HG02588 (cell line): ENCODE measurements at regions not wholly inside any gene's neighbourhood (a gene's known extent, or its start where the extent isn't known, plus 50 kb on each side); places are given as distances from the start of the nearest gene placed in this dataset.
"Not testable (repeated sequence)": the region's sequence is repeated elsewhere in the genome, so short reads cannot be mapped to it uniquely, and the experiment has no call there.

Source experiments
- ATAC-seq: cut with Tn5 transposase; IDR thresholded peaks from one replicate; pipeline ENCODE4 v1.9.1; 2021; ENCODE audit warnings: mild to moderate bottlenecking, moderate library complexity; ENCODE audit not compliant: unreplicated experiment

DNA sequence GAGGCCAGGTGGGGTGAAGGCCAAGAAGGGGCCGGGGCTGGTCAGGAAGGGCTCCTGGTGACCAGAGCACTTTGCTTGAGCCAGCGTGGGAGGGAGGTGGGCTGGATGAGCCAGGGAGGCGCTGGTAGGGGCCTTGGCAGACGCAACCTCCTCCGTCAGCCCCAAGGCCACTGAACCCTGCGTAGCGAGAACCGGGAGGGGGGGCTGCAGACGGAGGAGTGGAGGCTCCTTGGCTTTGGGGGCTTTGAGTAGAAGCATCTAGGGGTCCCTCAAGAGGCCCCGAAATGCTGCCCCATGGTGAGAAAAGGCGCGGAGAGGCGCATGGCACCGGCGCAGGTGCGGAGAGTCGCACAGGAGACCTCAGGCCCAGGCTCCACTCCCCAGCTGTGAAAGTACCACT, 1888.0 kb upstream of the CDH9 start:
- no peak for ATAC-seq

- no peak for ATAC-seq
Observed at GRCh38 chr5:28917631-28918030, 1879.2 kb upstream of the CDH9 start.

DNA sequence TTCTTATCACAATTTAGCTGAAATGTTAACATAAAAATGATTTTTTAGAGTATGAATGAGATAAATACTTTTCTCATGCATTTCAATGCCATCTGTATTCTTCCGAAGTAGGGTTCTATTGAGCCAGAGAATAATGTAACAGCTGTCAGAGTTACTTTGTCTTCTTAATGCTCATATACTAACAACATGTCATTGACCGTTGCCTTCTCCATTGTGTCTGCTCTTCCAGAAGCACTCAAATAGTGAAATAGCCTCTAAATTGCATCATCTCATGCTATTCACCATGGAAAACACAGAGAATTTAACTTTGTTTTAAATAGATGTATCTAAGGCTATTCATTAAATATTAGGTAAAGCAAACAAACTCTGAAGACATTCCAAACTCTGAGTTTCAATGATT, 1875.9 kb upstream of the CDH9 start:
- no peak for ATAC-seq

DNA sequence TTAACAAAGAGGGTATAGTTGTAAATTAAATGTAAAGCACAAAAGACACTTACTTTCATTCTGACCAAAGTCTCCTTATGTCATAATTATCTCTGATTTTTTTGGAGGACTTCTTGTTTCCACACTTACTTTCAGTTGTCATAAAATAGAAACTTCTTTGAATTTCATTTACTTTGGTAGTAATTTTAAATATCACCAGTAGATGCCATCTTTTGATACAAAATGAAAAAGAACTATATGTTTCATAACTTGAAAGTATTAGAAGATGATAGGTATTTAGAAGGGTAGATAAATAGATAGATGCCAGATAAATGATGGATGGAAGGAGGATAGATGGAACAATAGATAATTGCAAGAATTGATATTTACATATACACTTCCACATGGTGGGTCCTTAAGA, 1865.3 kb upstream of the CDH9 start:
- ATAC-seq = no peak

- no peak for ATAC-seq
Observed at GRCh38 chr5:28896949-28897348, 1858.6 kb upstream of the CDH9 start.

DNA sequence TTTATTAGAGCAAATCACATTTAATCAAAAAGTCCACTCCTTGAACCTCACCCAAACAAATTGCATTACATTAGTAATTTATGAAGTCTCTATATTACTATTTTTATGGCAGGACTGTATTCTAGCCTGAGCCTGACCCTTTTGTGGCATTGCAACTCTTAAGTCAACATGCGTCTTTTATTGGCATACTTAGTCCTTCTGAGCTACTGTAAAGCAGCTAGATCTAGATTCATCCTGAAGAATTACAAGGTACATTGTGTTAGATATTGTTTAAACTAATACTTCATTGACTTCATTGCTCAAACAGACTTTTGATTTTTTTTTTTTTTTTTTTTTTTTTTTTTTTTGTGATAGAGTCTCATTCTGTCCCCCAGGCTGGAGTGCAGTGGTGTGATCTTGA, 1842.5 kb upstream of the CDH9 start:
- no peak for ATAC-seq

GRCh38 chr5:28877050-28877449, 1838.7 kb upstream of the CDH9 start:
- no peak for ATAC-seq

- no peak for ATAC-seq
Observed at GRCh38 chr5:28864006-28864405, 1825.6 kb upstream of the CDH9 start.

DNA sequence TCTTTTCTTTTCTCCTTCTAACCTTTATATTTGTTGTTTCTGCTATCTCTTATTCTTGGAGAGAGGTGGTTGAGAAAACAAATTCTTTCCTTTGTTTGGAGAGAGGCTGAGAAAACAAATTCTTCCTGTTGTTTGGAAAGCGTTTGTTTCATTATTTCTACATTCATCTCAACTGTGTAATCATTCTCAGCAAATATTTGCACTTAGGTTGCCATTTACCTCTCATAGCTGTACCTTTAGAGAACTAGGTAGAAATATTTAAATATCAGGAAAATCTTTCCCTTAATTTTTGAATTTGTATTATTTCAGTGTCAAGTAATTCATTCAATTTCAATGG, 1824.4 kb upstream of the CDH9 start:
- no peak for ATAC-seq

- no peak for ATAC-seq
Observed at GRCh38 chr5:28862137-28862859, 1823.9 kb upstream of the CDH9 start.

GRCh38 chr5:28855626-28856025, 1817.2 kb upstream of the CDH9 start:
- ATAC-seq = no peak

DNA sequence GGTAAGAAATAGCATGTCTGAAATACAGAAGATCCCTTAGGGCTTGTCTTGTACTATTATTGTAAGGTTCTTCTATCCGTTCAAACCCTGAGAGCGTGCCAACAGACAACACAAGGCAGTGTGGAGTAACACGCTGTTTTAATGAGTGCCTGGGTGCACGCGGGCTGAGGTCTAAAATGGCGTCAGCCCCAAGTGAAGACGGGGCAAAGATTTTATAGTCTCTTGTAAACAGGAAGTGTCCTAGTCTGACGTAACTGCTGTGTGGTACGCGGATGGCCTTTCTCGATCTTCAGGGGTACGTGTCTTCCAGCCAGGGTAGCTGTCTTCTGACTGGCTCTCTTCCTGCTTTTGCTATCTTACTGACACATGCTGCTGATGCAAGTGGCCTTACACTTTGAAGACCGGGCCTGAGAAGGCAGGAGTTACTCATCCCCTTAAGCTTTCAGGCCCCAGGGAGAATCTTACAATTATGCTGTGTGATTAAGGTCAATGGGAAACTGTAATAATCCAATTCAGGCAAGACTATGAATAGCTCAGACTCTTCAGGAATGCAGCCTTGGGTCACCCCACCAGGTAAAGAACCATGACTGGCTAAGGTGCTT, 1812.0 kb upstream of the CDH9 start:
- ATAC-seq = no peak

- ATAC-seq = no peak
Observed at GRCh38 chr5:28831042-28831441, 1792.7 kb upstream of the CDH9 start.

- ATAC-seq = no peak
Observed at GRCh38 chr5:28823231-28823630, 1784.8 kb upstream of the CDH9 start.

DNA sequence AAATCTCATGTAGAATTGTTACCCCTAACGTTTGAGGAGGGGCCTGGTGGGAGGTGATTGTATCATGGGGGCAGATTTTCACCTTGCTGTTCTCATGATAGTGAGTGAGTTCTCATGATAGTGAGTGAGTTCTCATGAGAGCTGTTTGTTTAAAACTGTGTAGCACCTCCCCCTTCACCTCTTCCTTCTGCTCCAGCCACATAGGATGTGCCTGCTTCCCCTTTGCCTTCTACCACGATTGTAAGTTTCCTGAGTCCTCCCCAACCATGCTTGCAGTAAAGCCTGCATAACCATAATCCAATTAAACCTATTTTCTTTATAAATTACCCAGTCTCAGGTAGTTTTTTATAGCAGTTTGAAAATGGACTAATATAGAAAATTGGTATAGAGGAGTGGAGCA, 1783.7 kb upstream of the CDH9 start:
- no peak for ATAC-seq

- no peak for ATAC-seq
Observed at GRCh38 chr5:28810751-28811136, 1772.4 kb upstream of the CDH9 start.

- ATAC-seq = no peak
Observed at GRCh38 chr5:28809811-28810750, 1771.7 kb upstream of the CDH9 start.

DNA sequence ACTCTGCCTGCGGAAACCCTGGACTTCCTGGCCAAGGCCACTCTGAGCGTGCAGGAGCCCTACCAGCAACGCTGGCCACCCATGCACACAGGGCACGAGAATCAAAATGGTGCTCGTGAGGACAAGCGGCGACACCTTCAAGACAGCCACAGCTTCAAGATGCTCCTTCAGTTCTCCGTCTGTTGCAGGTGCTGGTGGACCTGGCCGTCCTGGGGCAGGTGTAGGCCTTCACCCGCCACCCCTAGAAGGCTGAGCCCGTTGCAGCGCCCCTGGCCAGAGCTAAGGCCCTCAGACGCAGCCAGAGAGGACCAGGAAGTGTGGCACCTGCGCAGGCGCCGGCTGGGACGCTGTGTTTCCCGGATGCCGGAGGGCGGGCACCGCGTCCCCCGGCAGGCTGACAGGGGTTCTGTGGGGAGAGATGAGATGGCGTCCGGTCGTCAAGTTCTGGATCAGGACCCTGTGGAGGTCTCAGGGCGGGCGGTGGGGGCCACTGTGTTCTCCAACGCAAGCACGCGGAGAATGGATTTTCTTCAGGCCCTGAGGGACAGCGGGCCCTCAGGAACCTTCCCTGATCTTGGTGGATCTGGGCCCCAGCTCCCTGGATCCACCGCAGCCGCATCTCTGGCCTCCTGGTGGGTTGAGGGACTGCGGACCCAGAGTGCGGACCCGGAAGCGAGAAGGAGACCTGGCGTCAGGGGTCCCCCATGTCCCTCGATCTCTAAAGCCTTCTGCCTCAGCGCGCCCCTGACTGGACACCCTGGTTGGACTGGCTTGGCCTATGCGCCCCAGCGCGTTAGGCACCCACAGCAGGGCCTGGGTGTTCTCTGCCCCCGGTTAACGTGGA, 1770.8 kb upstream of the CDH9 start:
- no peak for ATAC-seq

GRCh38 chr5:28807195-28807729, 1768.9 kb upstream of the CDH9 start:
- no peak for ATAC-seq

- not testable (repeated sequence) for ATAC-seq
Observed at GRCh38 chr5:28799035-28799434, 1760.6 kb upstream of the CDH9 start.

DNA sequence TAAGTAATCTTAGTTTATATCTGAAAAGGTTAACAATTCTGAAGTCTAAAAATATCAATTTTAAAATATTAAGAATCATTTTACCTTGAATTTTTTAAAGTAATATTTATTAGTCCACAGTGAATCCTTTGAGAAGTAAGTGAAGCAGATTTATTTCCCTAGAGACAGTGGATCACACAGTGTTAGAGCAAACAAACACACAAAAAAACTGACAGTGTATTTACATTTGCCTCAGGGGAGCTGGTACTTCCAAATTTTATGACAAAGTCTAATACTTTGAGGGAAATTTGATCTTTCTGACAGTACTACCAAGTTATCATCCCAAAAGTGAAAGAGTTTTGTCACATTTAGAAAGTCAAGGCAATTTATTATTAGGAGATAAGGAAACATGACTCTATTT, 1750.6 kb upstream of the CDH9 start:
- ATAC-seq = no peak
